SK-N-SH (cell line): ENCODE measurements at regions not wholly inside any gene's neighbourhood (a gene's known extent, or its start where the extent isn't known, plus 50 kb on each side); places are given as distances from the start of the nearest gene placed in this dataset.

ENCODE experiments used
- CTCF ChIA-PET: fragments of 300-600, 350-600 bp; formaldehyde crosslinking; extraction: SDS; loops from one replicate; lab custom pipeline; 2021; lab: Yijun Ruan, JAX
- POLR2A ChIA-PET: fragments of 350-600 bp; sonication (Branson Sonifier 250); formaldehyde crosslinking; extraction: SDS; loops from one replicate; lab custom pipeline; 2020; ENCODE audit warnings: antibody characterized with exemption, inconsistent platforms; lab: Yijun Ruan, JAX
- DNase-seq: peaks from one replicate; pipeline ENCODE4 v3.0.0; 2012
- H2AFZ ChIP-seq: fragments of 200-600 bp; sonication (generic); 2 replicates; pipeline ENCODE4 v1.8.1; 2016; ENCODE audit warnings: antibody characterized with exemption, mild to moderate bottlenecking, low read depth
- H3F3A ChIP-seq: fragments of 200-600 bp; sonication (generic); replicated peaks from 2 replicates; pipeline ENCODE3; 2016; ENCODE audit warnings: antibody characterized with exemption, mild to moderate bottlenecking; ENCODE audit not compliant: insufficient read depth
- H3K27ac ChIP-seq, 2 experiments: fragments of 200-500 bp in 1 of 2; fragments of 200-600 bp in 1 of 2; sonication (Bioruptor generic) in 1 of 2; sonication (generic), shearing (Covaris generic) in 1 of 2; 2 replicates each; pipeline versions ENCODE4 v1.5.1 to v1.6.1; 2014 to 2016; ENCODE audit warnings: low read depth in 2 of 2, inconsistent platforms in 1 of 2, low read length in 1 of 2, mild to moderate bottlenecking in 1 of 2, mixed read lengths in 1 of 2
- H3K27me3 ChIP-seq: fragments of 200-600 bp; sonication (generic), shearing (Covaris generic); 2 replicates; pipeline ENCODE4 v1.6.1; 2016; ENCODE audit warnings: mixed run types; ENCODE audit not compliant: insufficient read depth
- H3K36me3 ChIP-seq, 2 experiments: fragments of 200-500 bp in 1 of 2; fragments of 200-600 bp in 1 of 2; sonication (Bioruptor generic) in 1 of 2; sonication (generic) in 1 of 2; replicated peaks in 1 of 2; 2 replicates each; pipeline versions ENCODE3 to v1.5.1; 2014 to 2016; ENCODE audit warnings: low read length in 1 of 2, mild to moderate bottlenecking in 1 of 2; ENCODE audit not compliant: insufficient read depth in 2 of 2, control insufficient read depth in 1 of 2
- H3K4me1 ChIP-seq, 2 experiments: fragments of 200-500 bp in 1 of 2; fragments of 200-600 bp in 1 of 2; sonication (Bioruptor generic) in 1 of 2; sonication (generic), shearing (Covaris generic) in 1 of 2; 2 replicates each; pipeline versions ENCODE4 v1.5.1 to v1.6.1; 2014 to 2016; ENCODE audit warnings: low read depth in 1 of 2, low read length in 1 of 2, mixed run types in 1 of 2; ENCODE audit not compliant: insufficient read depth in 2 of 2, control insufficient read depth in 1 of 2
- H3K4me2 ChIP-seq: fragments of 200-600 bp; sonication (generic), shearing (Covaris generic); 2 replicates; pipeline ENCODE4 v1.6.1; 2017; ENCODE audit warnings: mixed run types
- H3K4me3 ChIP-seq, 2 experiments: fragments of 200-500 bp in 1 of 2; fragments of 200-600 bp in 1 of 2; sonication (Bioruptor generic) in 1 of 2; sonication (generic), shearing (Covaris generic) in 1 of 2; 2 replicates each; pipeline versions ENCODE4 v1.5.1 to v1.8.1; 2014 to 2016; ENCODE audit warnings: low read depth in 2 of 2, inconsistent platforms in 1 of 2, low read length in 1 of 2, mild to moderate bottlenecking in 1 of 2, mixed read lengths in 1 of 2, moderate library complexity in 1 of 2
- H3K79me2 ChIP-seq: fragments of 200-600 bp; sonication (generic); 2 replicates; pipeline ENCODE4 v1.8.1; 2017; ENCODE audit warnings: mild to moderate bottlenecking; ENCODE audit not compliant: insufficient read depth
- H3K9ac ChIP-seq: fragments of 200-600 bp; sonication (generic); 2 replicates; pipeline ENCODE4 v1.6.1; 2017; ENCODE audit warnings: mixed run types
- H3K9me2 ChIP-seq: fragments of 200-600 bp; sonication (generic); 2 replicates; pipeline ENCODE4 v1.6.1; 2017; ENCODE audit warnings: mixed run types
- H3K9me3 ChIP-seq: fragments of 200-600 bp; sonication (generic); 2 replicates; pipeline ENCODE4 v1.6.1; 2017; ENCODE audit warnings: mixed run types, mild to moderate bottlenecking, moderate library complexity
- H4K20me1 ChIP-seq: fragments of 200-600 bp; sonication (generic); 2 replicates; pipeline ENCODE4 v1.6.1; 2017; ENCODE audit warnings: mild to moderate bottlenecking, mixed run types; ENCODE audit not compliant: insufficient read depth
- EZH2phosphoT487 ChIP-seq: fragments of 200-600 bp; sonication (generic); IDR thresholded peaks from 2 replicates; pipeline ENCODE4 v1.6.1; 2017; ENCODE audit warnings: low read depth, mixed run types, mild to moderate bottlenecking, antibody characterized with exemption, moderate library complexity, borderline replicate concordance
- JUND ChIP-seq: IDR thresholded peaks from 2 replicates; pipeline ENCODE4 v1.4.0; 2012
- MAX ChIP-seq: IDR thresholded peaks from 2 replicates; pipeline ENCODE4 v1.4.0; 2012; ENCODE audit warnings: low read depth
- NFIC ChIP-seq: IDR thresholded peaks from 2 replicates; pipeline ENCODE4 v1.4.0; 2012; ENCODE audit warnings: borderline replicate concordance
- PBX3 ChIP-seq: IDR thresholded peaks from 2 replicates; pipeline ENCODE4; 2012
- REST ChIP-seq: IDR thresholded peaks from 2 replicates; pipeline ENCODE4 v1.6.1; 2012; ENCODE audit warnings: mild to moderate bottlenecking, low read depth, low read length, moderate library complexity
- SIN3A ChIP-seq: IDR thresholded peaks from 2 replicates; pipeline ENCODE4 v1.6.1; 2012; ENCODE audit warnings: low read depth, mild to moderate bottlenecking, low read length, moderate library complexity, borderline replicate concordance
- ZBTB33 ChIP-seq: IDR thresholded peaks from 2 replicates; pipeline ENCODE4 v1.4.0; 2012; ENCODE audit warnings: low read depth, borderline replicate concordance
- WGBS: methylation state at CpG from one replicate; pipeline ENCODE4 v1.1.6; 2017; ENCODE audit warnings: low lambda C conversion rate; 5-methylcytosine and 5-hydroxymethylcytosine counted together

GRCh38 chr18:7480879-7481278 is 86.2 kb upstream of the PTPRM start:
- Histone ChIP-seq H3K4me1 (no peaks in the 10 kb centered on the region; a peak in 1 of 4 replicates), H3K4me2 (no peak overlapping the region), H3K9me2 (no peaks in the 10 kb centered on the region), H4K20me1 (no peaks in the 10 kb centered on the region), H3K9ac (no peak overlapping the region), H3K27me3 (no peaks in the 10 kb centered on the region), H2AFZ (no peak overlapping the region), H3F3A (no peaks in the 10 kb centered on the region), H3K36me3 (no peaks in the 10 kb centered on the region), H3K9me3 (0 out of 2 replicates have a peak, but pooled peaks cover 6% of the 10 kb centered on the region), H3K79me2 (no peaks in the 10 kb centered on the region), H3K27ac (no peak overlapping the region), H3K4me3 (no peak overlapping the region)
- TF ChIP-seq ZBTB33 (no peak), MAX (no peak), SIN3A (no peak)
- no peak for DNase-seq
- ChIA-PET CTCF (interaction anchor here (1.3 kb wide), 1 partner anchor 29 kb away, joined by 3 read pairs; no protein-coding TSS in a partner anchor), POLR2A (no interaction called here)
- WGBS, result 62% methylated on average over 7 of the region's 7 CpGs

- Histone ChIP-seq H3K9ac (no peak overlapping the region), H3K4me1 (no peaks in the 10 kb centered on the region), H3K4me2 (no peak overlapping the region), H3K9me2 (no peaks in the 10 kb centered on the region), H2AFZ (no peak overlapping the region), H3K27me3 (no peaks in the 10 kb centered on the region), H3K27ac (no peak overlapping the region), H4K20me1 (no peaks in the 10 kb centered on the region), H3K9me3 (0 out of 2 replicates have a peak, but pooled peaks cover 6% of the 10 kb centered on the region), H3K36me3 (no peaks in the 10 kb centered on the region), H3K4me3 (no peak overlapping the region), H3K79me2 (no peaks in the 10 kb centered on the region), H3F3A (no peaks in the 10 kb centered on the region)
- DNase-seq, result no peak
- CTCF ChIA-PET, result no interaction called here
- POLR2A ChIA-PET, result no interaction called here
- TF ChIP-seq JUND (no peak), MAX (no peak)
These were observed 84.8 kb upstream of the PTPRM start for GRCh38 chr18:7482342-7482741.

GRCh38 chr18:7485616-7486015 is 81.5 kb upstream of the PTPRM start:
- Histone ChIP-seq H3K9ac (no peak overlapping the region), H3K9me2 (no peaks in the 10 kb centered on the region), H2AFZ (no peak overlapping the region), H3F3A (no peaks in the 10 kb centered on the region), H3K79me2 (no peaks in the 10 kb centered on the region), H3K36me3 (no peaks in the 10 kb centered on the region), H3K27me3 (no peaks in the 10 kb centered on the region), H3K27ac (no peak overlapping the region), H4K20me1 (no peaks in the 10 kb centered on the region), H3K4me3 (no peak overlapping the region), H3K4me1 (no peaks in the 10 kb centered on the region), H3K9me3 (0 out of 2 replicates have a peak, but pooled peaks cover 6% of the 10 kb centered on the region), H3K4me2 (no peak overlapping the region)
- TF ChIP-seq PBX3 (no peak), EZH2phosphoT487 (no peak), NFIC (no peak), REST (no peak)
- no peak for DNase-seq
- ChIA-PET POLR2A (no interaction called here), CTCF (no interaction called here)
- WGBS, result 70% methylated on average over 2 of the region's 4 CpGs
